Mammary epithelial cell (primary cell): ENCODE measurements at regions not wholly inside any gene's neighbourhood (a gene's known extent, or its start where the extent isn't known, plus 50 kb on each side); places are given as distances from the start of the nearest gene placed in this dataset.
"Not testable (repeated sequence)": the region's sequence is repeated elsewhere in the genome, so short reads cannot be mapped to it uniquely, and the experiment has no call there.

Source experiments
- CTCF ChIP-seq, 2 donors: IDR thresholded peaks in 1 of 2; conservative IDR thresholded peaks in 1 of 2; 2 replicates each; pipeline ENCODE4 v1.5.1; 2011 to 2012; ENCODE audit warnings: inconsistent platforms in 2 of 2, low read length in 2 of 2, mild to moderate bottlenecking in 2 of 2, control low read depth in 1 of 2, low read depth in 1 of 2; ENCODE audit not compliant: insufficient read depth in 1 of 2; ENCODE audit errors: extremely low read depth in 1 of 2
- EZH2 ChIP-seq: IDR thresholded peaks from 2 replicates; pipeline ENCODE4 v1.6.1; 2012; ENCODE audit warnings: low read length, inconsistent platforms, borderline replicate concordance

DNA sequence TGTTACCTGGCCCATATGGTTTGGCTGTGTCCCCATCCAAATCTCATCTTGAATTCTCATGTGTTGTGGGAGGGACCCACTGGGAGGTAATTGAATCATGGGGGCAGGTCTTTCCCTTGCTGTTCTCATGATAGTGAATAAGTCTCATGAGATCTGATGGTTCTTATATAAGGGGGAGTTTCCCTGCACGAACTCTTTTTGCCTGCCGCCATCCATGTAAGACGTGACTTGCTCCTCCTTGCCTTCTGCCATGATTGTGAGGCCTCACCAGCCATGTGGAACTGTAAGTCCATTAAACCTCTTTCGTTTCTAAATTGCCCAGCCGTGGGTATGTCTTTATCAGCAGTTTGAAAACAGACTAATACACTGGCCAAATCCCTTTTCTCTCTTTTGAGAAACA lies 444.4 kb downstream of the QKI start:
- not testable (repeated sequence) for TF ChIP-seq CTCF (conservative IDR thresholded peaks at IDR 0.05 in 1 of 2, IDR thresholded peaks at IDR 0.05 in 1 of 2; ENCODE audit: extremely low read depth in 1 of 2, insufficient read depth in 1 of 2, low read depth in 1 of 2, low read length in 2 of 2); EZH2
